Right atrium auricular region (tissue), 2 donors: ENCODE measurements at regions not wholly inside any gene's neighbourhood (a gene's known extent, or its start where the extent isn't known, plus 50 kb on each side); places are given as distances from the start of the nearest gene placed in this dataset.
"Not testable (repeated sequence)": the region's sequence is repeated elsewhere in the genome, so short reads cannot be mapped to it uniquely, and the experiment has no call there.

ENCODE experiments used
- DNase-seq: peaks from one replicate; pipeline ENCODE4 v3.0.0-alpha.2; 2019; ENCODE audit warnings: low spot score
- H3K27ac ChIP-seq, 2 donors: fragments of 200-600 bp; sonication (generic); 1 replicate in 1 of 2; 2 replicates in 1 of 2; pipeline ENCODE4 v1.5.1; 2016 to 2019
- H3K27me3 ChIP-seq, 2 donors: fragments of 200-600 bp; sonication (generic); one replicate each; pipeline versions ENCODE4 v1.5.1 to v1.6.0; 2017 to 2019
- H3K36me3 ChIP-seq: fragments of 200-600 bp; sonication (generic); one replicate; pipeline ENCODE4 v1.5.1; 2016
- H3K4me1 ChIP-seq, 2 donors: fragments of 200-600 bp; sonication (generic); one replicate each; pipeline versions ENCODE4 v1.5.1 to v1.6.0; 2017 to 2019
- H3K4me3 ChIP-seq, 2 donors: fragments of 200-600 bp; sonication (generic); 1 replicate in 1 of 2; 2 replicates in 1 of 2; pipeline ENCODE4 v1.5.1; 2017 to 2019; ENCODE audit warnings: mild to moderate bottlenecking in 1 of 2, moderate library complexity in 1 of 2
- H3K9me3 ChIP-seq, 2 donors: fragments of 200-600 bp; sonication (generic); one replicate each; pipeline ENCODE4 v1.5.1; 2019
- TF ChIP-seq, protein P1 (sequence below), 2 donors: fragments of 200-600 bp; sonication (generic); IDR thresholded peaks; one replicate each; pipeline ENCODE4 v1.5.1; 2019; ENCODE audit warnings: antibody characterized with exemption in 2 of 2

DNA sequence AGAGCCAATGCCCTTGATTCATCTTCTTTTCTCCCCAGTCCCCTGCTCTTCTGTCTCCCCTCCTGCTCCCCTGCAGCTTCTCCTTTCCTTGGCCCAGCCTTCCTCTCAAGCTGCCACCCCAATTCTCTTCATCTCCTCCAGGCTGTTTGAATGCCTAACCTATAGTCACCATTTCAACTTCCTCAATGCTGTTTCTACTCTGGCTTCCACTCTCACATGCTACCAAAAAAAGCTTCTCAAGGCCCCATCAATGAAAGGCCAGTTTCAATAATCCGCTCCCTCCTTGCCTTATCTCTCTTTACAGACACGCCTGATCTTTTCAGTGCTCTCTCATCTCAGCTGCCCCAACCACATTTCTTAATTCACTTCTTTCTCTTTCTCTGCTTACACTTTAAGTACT, 212.2 kb upstream of the GPR149 start:
- H3K36me3 ChIP-seq, result no peaks in the 10 kb centered on the region
- DNase-seq, result no peak
- no peak overlapping the region for H3K4me3 ChIP-seq
- H3K27ac ChIP-seq, result no peak overlapping the region
- no peaks in the 10 kb centered on the region for H3K27me3 ChIP-seq
- TF ChIP-seq, protein P1, sequence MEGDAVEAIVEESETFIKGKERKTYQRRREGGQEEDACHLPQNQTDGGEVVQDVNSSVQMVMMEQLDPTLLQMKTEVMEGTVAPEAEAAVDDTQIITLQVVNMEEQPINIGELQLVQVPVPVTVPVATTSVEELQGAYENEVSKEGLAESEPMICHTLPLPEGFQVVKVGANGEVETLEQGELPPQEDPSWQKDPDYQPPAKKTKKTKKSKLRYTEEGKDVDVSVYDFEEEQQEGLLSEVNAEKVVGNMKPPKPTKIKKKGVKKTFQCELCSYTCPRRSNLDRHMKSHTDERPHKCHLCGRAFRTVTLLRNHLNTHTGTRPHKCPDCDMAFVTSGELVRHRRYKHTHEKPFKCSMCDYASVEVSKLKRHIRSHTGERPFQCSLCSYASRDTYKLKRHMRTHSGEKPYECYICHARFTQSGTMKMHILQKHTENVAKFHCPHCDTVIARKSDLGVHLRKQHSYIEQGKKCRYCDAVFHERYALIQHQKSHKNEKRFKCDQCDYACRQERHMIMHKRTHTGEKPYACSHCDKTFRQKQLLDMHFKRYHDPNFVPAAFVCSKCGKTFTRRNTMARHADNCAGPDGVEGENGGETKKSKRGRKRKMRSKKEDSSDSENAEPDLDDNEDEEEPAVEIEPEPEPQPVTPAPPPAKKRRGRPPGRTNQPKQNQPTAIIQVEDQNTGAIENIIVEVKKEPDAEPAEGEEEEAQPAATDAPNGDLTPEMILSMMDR (IDR thresholded peaks at IDR 0.05), result no peak
- H3K9me3 ChIP-seq, result no peaks in the 10 kb centered on the region
- H3K4me1 ChIP-seq, result no peaks in the 10 kb centered on the region

DNA sequence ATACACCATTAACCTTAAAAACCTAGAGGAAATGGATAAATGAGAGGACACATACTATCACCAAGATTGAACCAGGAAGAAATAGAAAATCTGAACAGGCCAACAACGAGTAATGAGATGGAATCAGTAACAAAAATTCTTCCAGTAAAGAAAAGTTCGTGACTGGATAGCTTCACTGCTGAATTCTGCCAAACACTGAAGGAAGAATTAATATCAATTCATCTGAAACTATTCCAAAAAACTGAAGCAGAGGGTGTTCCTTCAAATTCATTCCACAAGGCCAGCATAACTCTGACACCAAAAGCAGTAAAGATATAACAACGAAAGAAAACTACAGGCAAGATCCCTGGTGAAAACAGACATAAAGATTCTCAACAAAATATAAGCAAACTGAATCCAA, 195.8 kb upstream of the GPR149 start:
- no peaks in the 10 kb centered on the region for H3K27me3 ChIP-seq
- TF ChIP-seq, protein P1 (IDR thresholded peaks at IDR 0.05), result no peak

DNA sequence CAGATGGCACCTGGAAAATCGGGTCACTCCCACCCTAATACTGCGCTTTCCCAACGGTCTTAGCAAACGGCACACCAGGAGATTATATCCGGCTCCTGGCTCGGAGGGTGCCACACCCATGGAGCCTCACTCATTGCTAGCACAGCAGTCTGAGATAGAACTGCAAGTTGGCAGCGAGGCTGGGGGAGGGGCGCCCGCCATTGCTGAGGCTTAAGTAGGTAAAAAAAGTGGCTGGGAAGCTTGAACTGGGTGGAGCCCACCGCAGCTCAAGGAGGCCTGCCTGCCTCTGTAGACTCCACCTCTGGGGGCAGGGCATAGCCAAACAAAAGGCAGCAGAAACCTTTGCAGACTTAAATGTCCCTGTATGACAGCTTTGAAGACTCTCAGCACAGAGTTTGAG, 189.6 kb upstream of the GPR149 start:
- not testable (repeated sequence) for H3K36me3 ChIP-seq, H3K27ac ChIP-seq, H3K9me3 ChIP-seq, H3K4me3 ChIP-seq, DNase-seq, H3K4me1 ChIP-seq, H3K27me3 ChIP-seq

More for the DNA sequence above, 195.8 kb upstream of the GPR149 start:
- no peak overlapping the region for H3K27ac ChIP-seq
- H3K36me3 ChIP-seq, result no peaks in the 10 kb centered on the region
- peaks cover 0 to 6% of the 10 kb centered on the region in 2 donors for H3K9me3 ChIP-seq
- no peak overlapping the region for H3K4me3 ChIP-seq
- no peaks in the 10 kb centered on the region for H3K4me1 ChIP-seq
- DNase-seq, result no peak

DNA sequence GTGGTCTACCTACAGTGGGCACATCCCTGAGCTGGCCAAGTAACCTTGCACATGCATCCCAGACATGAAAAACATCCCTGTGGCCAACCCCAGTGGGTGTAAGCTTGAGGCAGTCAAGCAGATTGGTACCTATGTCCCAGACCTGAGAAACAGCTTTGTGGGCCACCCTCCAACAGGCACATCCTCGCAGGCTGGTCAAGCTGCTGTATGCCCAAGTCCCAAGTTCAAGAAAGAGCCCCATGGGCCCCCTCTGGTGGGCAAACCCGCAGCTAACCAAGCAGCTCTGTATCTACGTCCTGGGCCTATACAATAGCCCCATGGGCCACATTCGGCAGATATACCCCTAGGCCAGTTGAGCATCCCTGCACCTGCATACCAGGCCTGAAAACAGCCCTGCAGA, 186.3 kb upstream of the GPR149 start:
- no peak for DNase-seq
- Histone ChIP-seq H3K4me1 (no peaks in the 10 kb centered on the region), H3K27me3 (no peaks in the 10 kb centered on the region)

DNA sequence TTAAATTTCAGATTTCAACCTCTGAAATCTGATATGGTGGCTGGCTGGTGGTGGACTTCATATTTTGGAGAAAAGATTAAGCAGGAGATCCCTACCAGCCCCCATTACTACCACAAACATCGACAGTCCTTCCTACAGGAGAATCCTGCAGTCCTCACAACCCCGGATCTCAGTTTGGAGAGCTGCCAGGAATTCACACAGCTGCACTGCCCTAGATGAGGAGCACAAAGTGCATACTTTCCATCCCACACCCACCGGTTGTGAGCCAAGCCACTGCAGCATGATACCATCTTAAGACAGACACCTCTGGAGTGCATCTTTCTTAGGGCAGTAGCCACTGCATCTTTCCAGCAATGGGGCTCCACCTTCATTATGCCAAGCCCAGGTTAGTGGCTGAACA, 185.5 kb upstream of the GPR149 start:
- TF ChIP-seq, protein P1 (IDR thresholded peaks at IDR 0.05), result no peak
- DNase-seq, result no peak
- Histone ChIP-seq H3K27me3 (no peaks in the 10 kb centered on the region), H3K27ac (no peak overlapping the region), H3K9me3 (peaks cover 0 to 7% of the 10 kb centered on the region in 2 donors), H3K4me3 (no peak overlapping the region), H3K4me1 (no peaks in the 10 kb centered on the region), H3K36me3 (no peaks in the 10 kb centered on the region)

More for the DNA sequence above, 186.3 kb upstream of the GPR149 start:
- TF ChIP-seq, protein P1 (IDR thresholded peaks at IDR 0.05), result no peak
- no peak overlapping the region for H3K27ac ChIP-seq
- no peaks in the 10 kb centered on the region for H3K36me3 ChIP-seq
- H3K9me3 ChIP-seq, result peaks cover 0 to 7% of the 10 kb centered on the region in 2 donors
- H3K4me3 ChIP-seq, result no peak overlapping the region

DNA sequence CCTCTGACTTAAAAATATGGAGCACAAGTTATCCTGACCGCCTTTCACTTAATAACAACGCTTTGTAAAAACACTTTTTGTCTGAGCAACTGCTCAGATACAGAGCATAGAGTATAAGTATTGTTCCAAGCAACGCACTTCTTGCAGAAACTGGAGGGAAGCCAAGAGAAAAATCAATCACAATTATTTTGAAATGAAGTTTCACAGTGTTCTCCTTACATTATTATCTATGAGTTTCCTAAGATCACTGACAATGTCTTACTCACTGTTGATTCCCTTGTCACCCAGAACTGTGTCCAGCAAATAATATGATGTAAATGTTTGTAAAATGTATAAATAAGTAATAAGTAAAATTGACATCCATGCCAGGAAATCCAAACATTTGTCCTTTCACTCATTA, 184.6 kb upstream of the GPR149 start:
- TF ChIP-seq, protein P1 (IDR thresholded peaks at IDR 0.05), result no peak
- Histone ChIP-seq H3K27ac (no peak overlapping the region), H3K9me3 (peaks cover 0 to 7% of the 10 kb centered on the region in 2 donors), H3K4me1 (no peaks in the 10 kb centered on the region), H3K36me3 (no peaks in the 10 kb centered on the region), H3K27me3 (no peaks in the 10 kb centered on the region), H3K4me3 (no peak overlapping the region)
- DNase-seq, result no peak
